K562 (cell line): ENCODE measurements at regions not wholly inside any gene's neighbourhood (a gene's known extent, or its start where the extent isn't known, plus 50 kb on each side); places are given as distances from the start of the nearest gene placed in this dataset.

Experiments
- ATAC-seq: fragments of 200-7000 bp; cut with Tn5 transposase; 3 replicates; pipeline ENCODE4 v1.9.1; 2020; ENCODE audit warnings: moderate library complexity
- BruUV-seq: library from RNA; stranded (reverse); fragments of 400-500 nt; replicated peaks from 2 replicates; lab custom pipeline; 2021; lab: Mats Ljungman, UMichigan
- CTCF ChIA-PET: fragments of 300-600 bp; formaldehyde crosslinking; extraction: SDS; loops from one replicate; lab custom pipeline; 2021; ENCODE audit warnings: low intra/inter-chr PET ratio; lab: Yijun Ruan, JAX
- POLR2A ChIA-PET: fragments of 300-600, 350-650 bp; sonication (Branson Sonifier 250); formaldehyde crosslinking; extraction: SDS; loops from one replicate; lab custom pipeline; 2021; ENCODE audit warnings: antibody characterized with exemption, inconsistent platforms; lab: Yijun Ruan, JAX
- DNase-seq, 4 experiments: peaks; one replicate each; pipeline versions ENCODE4 v3.0.0 to v3.0.0-alpha.2; 2011 to 2018; ENCODE audit warnings: low spot score in 3 of 4, mixed read lengths in 3 of 4; ENCODE audit errors: extremely low read depth in 1 of 4
- FAIRE-seq: peaks from 2 replicates; lab custom pipeline; 2011; peaks lifted over from hg19 to GRCh38; lab: Jason Lieb, UNC
- H2AFZ ChIP-seq: 2 replicates; pipeline ENCODE4 v1.6.0; 2011; ENCODE audit warnings: low read depth, low read length, control low read depth, inconsistent platforms
- H3K27ac ChIP-seq: fragments of 200-600 bp; 3 replicates; pipeline ENCODE4 v1.8.0; 2011; ENCODE audit warnings: low read depth, mild to moderate bottlenecking, control low read depth, inconsistent platforms, low read length, moderate library complexity, mixed read lengths; ENCODE audit errors: extremely low read depth
- H3K27me3 ChIP-seq, 2 experiments: fragments of 300-600 bp in 1 of 2; 2 replicates in 1 of 2; 3 replicates in 1 of 2; pipeline versions ENCODE4 v1.6.0 to v1.8.0; 2011; ENCODE audit warnings: inconsistent platforms in 2 of 2, low read length in 2 of 2, mild to moderate bottlenecking in 1 of 2, mixed read lengths in 1 of 2, moderate library complexity in 1 of 2; ENCODE audit not compliant: control insufficient read depth in 2 of 2, insufficient read depth in 2 of 2
- H3K36me3 ChIP-seq: fragments of 300-600 bp; 3 replicates; pipeline ENCODE4 v1.8.0; 2011; ENCODE audit warnings: mild to moderate bottlenecking, low read length, inconsistent platforms; ENCODE audit not compliant: control insufficient read depth, insufficient read depth
- H3K4me1 ChIP-seq, 2 experiments: fragments of 200-600 bp in 1 of 2; replicated peaks in 1 of 2; 2 replicates in 1 of 2; 3 replicates in 1 of 2; pipeline versions ENCODE4 v1.5.1 to v1.8.0; 2011; ENCODE audit warnings: inconsistent platforms in 2 of 2, low read length in 2 of 2, mild to moderate bottlenecking in 1 of 2, mixed read lengths in 1 of 2, moderate library complexity in 1 of 2; ENCODE audit not compliant: control insufficient read depth in 2 of 2, insufficient read depth in 2 of 2
- H3K4me2 ChIP-seq: 2 replicates; pipeline ENCODE4 v1.6.1; 2011; ENCODE audit warnings: low read length, control low read depth, inconsistent platforms, mixed read lengths; ENCODE audit not compliant: insufficient read depth
- H3K4me3 ChIP-seq: fragments of 200-600 bp; sonication (generic), shearing (Covaris generic); 2 replicates; pipeline ENCODE4 v1.5.1; 2016; ENCODE audit warnings: control low read depth, inconsistent platforms
- H3K79me2 ChIP-seq: fragments of 200-600 bp; 3 replicates; pipeline ENCODE4 v1.8.0; 2011; ENCODE audit warnings: low read length, inconsistent platforms; ENCODE audit not compliant: control insufficient read depth, insufficient read depth
- H3K9ac ChIP-seq, 2 experiments: 2 replicates each; pipeline versions ENCODE4 v1.6.0 to v1.6.1; 2011; ENCODE audit warnings: low read depth in 2 of 2, low read length in 2 of 2, control low read depth in 1 of 2, inconsistent platforms in 1 of 2, mild to moderate bottlenecking in 1 of 2, mixed read lengths in 1 of 2; ENCODE audit not compliant: insufficient read depth in 1 of 2
- H3K9me1 ChIP-seq: one replicate; pipeline ENCODE4 v1.6.0; 2011; ENCODE audit warnings: inconsistent platforms, mild to moderate bottlenecking, low read length, moderate library complexity; ENCODE audit not compliant: control insufficient read depth, insufficient read depth
- H3K9me3 ChIP-seq: replicated peaks from 2 replicates; pipeline ENCODE4 v1.5.1; 2011; ENCODE audit warnings: low read depth, low read length, inconsistent platforms; ENCODE audit not compliant: control insufficient read depth, insufficient read depth
- H4K20me1 ChIP-seq: replicated peaks from 2 replicates; pipeline ENCODE4 v1.6.1; 2011; ENCODE audit warnings: low read length, inconsistent platforms, mixed read lengths; ENCODE audit not compliant: control insufficient read depth, insufficient read depth
- ADNP ChIP-seq: fragments of 200-800 bp; sonication (Bioruptor generic); IDR thresholded peaks from 2 replicates; pipeline ENCODE4 v1.6.1; 2016; ENCODE audit warnings: missing genetic modification characterization, missing compliant biosample characterization
- NEUROD1 ChIP-seq: fragments of 150-350 bp; IDR thresholded peaks from 2 replicates; pipeline ENCODE4 v1.6.1; 2014; ENCODE audit warnings: borderline replicate concordance, low read length, low read depth; ENCODE audit not compliant: partially characterized antibody
- NR2F6 ChIP-seq: fragments of 450-650 bp; formaldehyde crosslinking; IDR thresholded peaks from 2 replicates; pipeline ENCODE4 v1.4.0; 2020; ENCODE audit warnings: mild to moderate bottlenecking
- POLR2AphosphoS2 ChIP-seq: IDR thresholded peaks from 2 replicates; pipeline ENCODE4 v1.6.1; 2012; ENCODE audit warnings: low read length, improper control_type of control experiment
- PURB ChIP-seq: sonication (generic); formaldehyde crosslinking; IDR thresholded peaks from 2 replicates; pipeline ENCODE4 v1.9.0; 2021; ENCODE audit warnings: low read depth, mild to moderate bottlenecking, missing genetic modification reagents
- ZNF347 ChIP-seq: fragments of 450-650 bp; formaldehyde crosslinking; IDR thresholded peaks from 2 replicates; pipeline ENCODE4 v1.4.0; 2020; ENCODE audit warnings: low read depth, mild to moderate bottlenecking, moderate library complexity
- ZNF41 ChIP-seq: fragments of 250-450 bp; sonication (Bioruptor Pico); conservative IDR thresholded peaks from 2 replicates; pipeline ENCODE4 v1.4.0; 2020; ENCODE audit warnings: mild to moderate bottlenecking
- ZNF707 ChIP-seq: fragments of 250-450 bp; sonication (Bioruptor Pico); conservative IDR thresholded peaks from 2 replicates; pipeline ENCODE4 v1.8.0; 2022; ENCODE audit warnings: inconsistent platforms, mild to moderate bottlenecking, moderate library complexity
- WGBS: fragments of 100-300 bp; shearing (Covaris generic); methylation state at CpG from one replicate; pipeline ENCODE4 v1.1.6; 2016; ENCODE audit warnings: low coverage, mixed read lengths; ENCODE audit not compliant: insufficient coverage; ENCODE audit errors: missing lambda C conversion rate; 5-methylcytosine and 5-hydroxymethylcytosine counted together
- in situ Hi-C: fragments of 300-500 bp; cut with MboI; formaldehyde crosslinking; loops from 4 replicates; pipeline ENCODE4 v1.15.0; 2018; ENCODE audit warnings: inconsistent platforms, mixed read lengths
- intact Hi-C: fragments of 100-400 bp; cut with micrococcal nuclease; formaldehyde crosslinking; loops from 2 replicates; pipeline ENCODE4 v1.14.2; 2022
- TF ChIP-seq, protein P1 (sequence below): fragments of 450-650 bp; IDR thresholded peaks from 2 replicates; pipeline ENCODE4 v1.7.0; 2016; ENCODE audit warnings: borderline replicate concordance
- TF ChIP-seq, protein P2 (sequence below): sonication (generic); formaldehyde crosslinking; IDR thresholded peaks from 2 replicates; pipeline ENCODE4 v1.8.0; 2022; ENCODE audit warnings: missing genetic modification reagents, mild to moderate bottlenecking, borderline replicate concordance
- TF ChIP-seq, protein P3 (sequence below): fragments of 450-650 bp; IDR thresholded peaks from 2 replicates; pipeline ENCODE4 v1.6.1; 2018; ENCODE audit not compliant: partially characterized antibody

DNA sequence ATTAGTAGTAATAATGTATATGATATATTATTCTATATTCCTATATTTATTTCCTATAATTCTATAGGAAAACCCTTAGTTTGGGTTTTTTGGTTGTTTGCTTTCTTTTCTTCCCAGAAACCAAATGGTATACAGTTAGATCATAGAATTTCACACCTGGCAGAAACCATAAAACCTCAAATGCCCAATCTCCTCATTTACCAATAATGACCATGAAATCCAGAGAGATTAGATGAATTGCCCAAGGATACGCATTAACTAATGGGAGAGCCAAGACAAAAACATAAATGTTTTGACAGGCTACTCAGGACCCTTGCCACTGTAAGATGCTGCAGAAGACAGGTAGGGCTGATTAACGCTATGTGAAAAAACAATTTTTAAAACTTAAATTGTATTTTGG lies 158.7 kb upstream of the FST start:
- BruUV-seq = no TSS peak
- ATAC-seq = no peak

More for the DNA sequence above, 158.7 kb upstream of the FST start:
- FAIRE-seq (no peak), DNase-seq (no peak)
- H3K27me3 ChIP-seq = no peaks in the 10 kb centered on the region
- intact Hi-C loops (no loop called here), in situ Hi-C loops (no loop called here)
- H3K9me3 ChIP-seq = no peaks in the 10 kb centered on the region
- no peak overlapping the region for H3K27ac ChIP-seq
- no peaks in the 10 kb centered on the region for H3K4me1 ChIP-seq
- no peak overlapping the region for H2AFZ ChIP-seq
- POLR2A ChIA-PET = no interaction called here
- TF ChIP-seq PURB (CRISPR knock-in tag) (no peak), ZNF707 (CRISPR knock-in tag) (no peak), ZNF41 (CRISPR knock-in tag) (no peak), NEUROD1 (no peak), ADNP (tag) (no peak), POLR2AphosphoS2 (no peak), ZNF347 (no peak), NR2F6 (CRISPR knock-in tag) (no peak)
- TF ChIP-seq, protein P1, sequence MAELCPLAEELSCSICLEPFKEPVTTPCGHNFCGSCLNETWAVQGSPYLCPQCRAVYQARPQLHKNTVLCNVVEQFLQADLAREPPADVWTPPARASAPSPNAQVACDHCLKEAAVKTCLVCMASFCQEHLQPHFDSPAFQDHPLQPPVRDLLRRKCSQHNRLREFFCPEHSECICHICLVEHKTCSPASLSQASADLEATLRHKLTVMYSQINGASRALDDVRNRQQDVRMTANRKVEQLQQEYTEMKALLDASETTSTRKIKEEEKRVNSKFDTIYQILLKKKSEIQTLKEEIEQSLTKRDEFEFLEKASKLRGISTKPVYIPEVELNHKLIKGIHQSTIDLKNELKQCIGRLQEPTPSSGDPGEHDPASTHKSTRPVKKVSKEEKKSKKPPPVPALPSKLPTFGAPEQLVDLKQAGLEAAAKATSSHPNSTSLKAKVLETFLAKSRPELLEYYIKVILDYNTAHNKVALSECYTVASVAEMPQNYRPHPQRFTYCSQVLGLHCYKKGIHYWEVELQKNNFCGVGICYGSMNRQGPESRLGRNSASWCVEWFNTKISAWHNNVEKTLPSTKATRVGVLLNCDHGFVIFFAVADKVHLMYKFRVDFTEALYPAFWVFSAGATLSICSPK = no peak
- TF ChIP-seq, protein P2, sequence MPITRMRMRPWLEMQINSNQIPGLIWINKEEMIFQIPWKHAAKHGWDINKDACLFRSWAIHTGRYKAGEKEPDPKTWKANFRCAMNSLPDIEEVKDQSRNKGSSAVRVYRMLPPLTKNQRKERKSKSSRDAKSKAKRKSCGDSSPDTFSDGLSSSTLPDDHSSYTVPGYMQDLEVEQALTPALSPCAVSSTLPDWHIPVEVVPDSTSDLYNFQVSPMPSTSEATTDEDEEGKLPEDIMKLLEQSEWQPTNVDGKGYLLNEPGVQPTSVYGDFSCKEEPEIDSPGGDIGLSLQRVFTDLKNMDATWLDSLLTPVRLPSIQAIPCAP (CRISPR knock-in tag) = no peak
- TF ChIP-seq, protein P3, sequence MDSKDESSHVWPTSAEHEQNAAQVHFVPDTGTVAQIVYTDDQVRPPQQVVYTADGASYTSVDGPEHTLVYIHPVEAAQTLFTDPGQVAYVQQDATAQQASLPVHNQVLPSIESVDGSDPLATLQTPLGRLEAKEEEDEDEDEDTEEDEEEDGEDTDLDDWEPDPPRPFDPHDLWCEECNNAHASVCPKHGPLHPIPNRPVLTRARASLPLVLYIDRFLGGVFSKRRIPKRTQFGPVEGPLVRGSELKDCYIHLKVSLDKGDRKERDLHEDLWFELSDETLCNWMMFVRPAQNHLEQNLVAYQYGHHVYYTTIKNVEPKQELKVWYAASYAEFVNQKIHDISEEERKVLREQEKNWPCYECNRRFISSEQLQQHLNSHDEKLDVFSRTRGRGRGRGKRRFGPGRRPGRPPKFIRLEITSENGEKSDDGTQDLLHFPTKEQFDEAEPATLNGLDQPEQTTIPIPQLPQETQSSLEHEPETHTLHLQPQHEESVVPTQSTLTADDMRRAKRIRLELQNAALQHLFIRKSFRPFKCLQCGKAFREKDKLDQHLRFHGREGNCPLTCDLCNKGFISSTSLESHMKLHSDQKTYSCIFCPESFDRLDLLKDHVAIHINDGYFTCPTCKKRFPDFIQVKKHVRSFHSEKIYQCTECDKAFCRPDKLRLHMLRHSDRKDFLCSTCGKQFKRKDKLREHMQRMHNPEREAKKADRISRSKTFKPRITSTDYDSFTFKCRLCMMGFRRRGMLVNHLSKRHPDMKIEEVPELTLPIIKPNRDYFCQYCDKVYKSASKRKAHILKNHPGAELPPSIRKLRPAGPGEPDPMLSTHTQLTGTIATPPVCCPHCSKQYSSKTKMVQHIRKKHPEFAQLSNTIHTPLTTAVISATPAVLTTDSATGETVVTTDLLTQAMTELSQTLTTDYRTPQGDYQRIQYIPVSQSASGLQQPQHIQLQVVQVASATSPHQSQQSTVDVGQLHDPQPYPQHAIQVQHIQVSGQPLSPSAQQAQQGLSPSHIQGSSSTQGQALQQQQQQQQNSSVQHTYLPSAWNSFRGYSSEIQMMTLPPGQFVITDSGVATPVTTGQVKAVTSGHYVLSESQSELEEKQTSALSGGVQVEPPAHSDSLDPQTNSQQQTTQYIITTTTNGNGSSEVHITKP = no peak
- no peak overlapping the region for H3K9ac ChIP-seq
- WGBS = 6% methylated on average over 2 of the region's 2 CpGs
- no peaks in the 10 kb centered on the region for H3K9me1 ChIP-seq
- no peak overlapping the region for H3K4me3 ChIP-seq
- CTCF ChIA-PET = no interaction called here
- H4K20me1 ChIP-seq = no peaks in the 10 kb centered on the region
- H3K36me3 ChIP-seq = no peaks in the 10 kb centered on the region
- no peaks in the 10 kb centered on the region for H3K79me2 ChIP-seq
- no peak overlapping the region for H3K4me2 ChIP-seq
